Mesenchymal stem cell (in vitro differentiated cells and primary cell): ENCODE measurements at regions not wholly inside any gene's neighbourhood (a gene's known extent, or its start where the extent isn't known, plus 50 kb on each side); places are given as distances from the start of the nearest gene placed in this dataset.
"Not testable (repeated sequence)": the region's sequence is repeated elsewhere in the genome, so short reads cannot be mapped to it uniquely, and the experiment has no call there.

Experiments
- DNase-seq: peaks from one replicate; pipeline ENCODE4 v3.0.0-alpha.2; 2013
- H2AFZ ChIP-seq: one replicate; pipeline ENCODE4 v1.6.1; 2013; ENCODE audit warnings: low read depth, mild to moderate bottlenecking, control low read depth, inconsistent platforms, low read length, moderate library complexity
- H2AK5ac ChIP-seq: 2 replicates; pipeline ENCODE4 v1.6.1; 2013; ENCODE audit warnings: low read length, moderate library complexity, mild to moderate bottlenecking, inconsistent platforms; ENCODE audit not compliant: severe bottlenecking
- H2BK120ac ChIP-seq: one replicate; pipeline ENCODE4 v1.6.1; 2013; ENCODE audit warnings: low read depth, mild to moderate bottlenecking, inconsistent platforms, low read length, moderate library complexity
- H2BK12ac ChIP-seq, 2 experiments: one replicate each; pipeline ENCODE4 v1.6.1; 2013; ENCODE audit warnings: inconsistent platforms in 2 of 2, low read length in 2 of 2, mild to moderate bottlenecking in 2 of 2, moderate library complexity in 2 of 2, control low read depth in 1 of 2
- H2BK15ac ChIP-seq: one replicate; pipeline ENCODE4 v1.6.1; 2013; ENCODE audit warnings: mild to moderate bottlenecking, low read depth, inconsistent platforms; ENCODE audit not compliant: poor library complexity, severe bottlenecking
- H2BK5ac ChIP-seq: 2 replicates; pipeline ENCODE4 v1.6.1; 2013; ENCODE audit warnings: low read depth, mild to moderate bottlenecking, low read length, control low read depth, inconsistent platforms; ENCODE audit not compliant: poor library complexity, severe bottlenecking
- H3K14ac ChIP-seq, 2 experiments: one replicate each; pipeline ENCODE4 v1.6.1; 2013; ENCODE audit warnings: inconsistent platforms in 2 of 2, low read length in 2 of 2, control low read depth in 1 of 2, mild to moderate bottlenecking in 1 of 2, moderate library complexity in 1 of 2
- H3K18ac ChIP-seq, 2 experiments: one replicate each; pipeline ENCODE4 v1.6.1; 2013; ENCODE audit warnings: inconsistent platforms in 2 of 2, low read length in 2 of 2, control low read depth in 1 of 2, low read depth in 1 of 2, mild to moderate bottlenecking in 1 of 2
- H3K23ac ChIP-seq, 2 experiments: one replicate each; pipeline ENCODE4 v1.6.1; 2013; ENCODE audit warnings: inconsistent platforms in 2 of 2, low read length in 2 of 2, mild to moderate bottlenecking in 2 of 2, moderate library complexity in 2 of 2, control low read depth in 1 of 2
- H3K27ac ChIP-seq: 2 replicates; pipeline ENCODE4 v1.5.1; 2013; ENCODE audit warnings: mild to moderate bottlenecking, moderate library complexity, low read length, control low read depth, inconsistent platforms; ENCODE audit not compliant: poor library complexity, severe bottlenecking
- H3K27me3 ChIP-seq, 2 experiments: 2 replicates each; pipeline versions ENCODE4 v1.6.1 to v1.7.0; 2013; ENCODE audit warnings: low read length in 2 of 2, mild to moderate bottlenecking in 2 of 2, moderate library complexity in 2 of 2, control low read depth in 1 of 2, inconsistent platforms in 1 of 2; ENCODE audit not compliant: control insufficient read depth in 1 of 2, insufficient read depth in 1 of 2
- H3K36me3 ChIP-seq, 2 experiments: 2 replicates each; pipeline versions ENCODE4 v1.6.1 to v1.7.0; 2013; ENCODE audit warnings: low read length in 2 of 2, control low read depth in 1 of 2, inconsistent platforms in 1 of 2, low read depth in 1 of 2, mild to moderate bottlenecking in 1 of 2; ENCODE audit not compliant: insufficient read depth in 2 of 2, control insufficient read depth in 1 of 2
- H3K4ac ChIP-seq, 2 experiments: one replicate each; pipeline ENCODE4 v1.6.1; 2013; ENCODE audit warnings: inconsistent platforms in 2 of 2, low read length in 2 of 2, mild to moderate bottlenecking in 2 of 2, moderate library complexity in 2 of 2, control low read depth in 1 of 2, low read depth in 1 of 2
- H3K4me1 ChIP-seq: 2 replicates; pipeline ENCODE4 v1.6.1; 2013; ENCODE audit warnings: low read depth, low read length, control low read depth; ENCODE audit not compliant: control insufficient read depth, insufficient read depth
- H3K4me2 ChIP-seq: 2 replicates; pipeline ENCODE4 v1.6.1; 2013; ENCODE audit warnings: low read length, mild to moderate bottlenecking, inconsistent platforms; ENCODE audit not compliant: poor library complexity, severe bottlenecking
- H3K4me3 ChIP-seq, 2 experiments: 2 replicates each; pipeline versions ENCODE4 v1.5.1 to v1.7.0; 2013; ENCODE audit warnings: low read length in 2 of 2, mild to moderate bottlenecking in 2 of 2, control low read depth in 1 of 2, low read depth in 1 of 2; ENCODE audit not compliant: insufficient read depth in 1 of 2
- H3K79me1 ChIP-seq: replicated peaks from 2 replicates; pipeline ENCODE4 v1.6.1; 2013; ENCODE audit warnings: mild to moderate bottlenecking, control low read depth, low read length, inconsistent platforms; ENCODE audit not compliant: poor library complexity, severe bottlenecking
- H3K9ac ChIP-seq: 2 replicates; pipeline ENCODE4 v1.7.0; 2013; ENCODE audit warnings: mild to moderate bottlenecking, low read length, moderate library complexity
- H3K9me3 ChIP-seq: 2 replicates; pipeline ENCODE4 v1.7.0; 2013; ENCODE audit warnings: mild to moderate bottlenecking, low read length; ENCODE audit not compliant: control insufficient read depth
- H4K8ac ChIP-seq: one replicate; pipeline ENCODE4 v1.6.1; 2013; ENCODE audit warnings: inconsistent platforms, mild to moderate bottlenecking, low read length, moderate library complexity
- H4K91ac ChIP-seq: one replicate; pipeline ENCODE4 v1.6.1; 2013; ENCODE audit warnings: mild to moderate bottlenecking, low read length, inconsistent platforms
- WGBS: methylation state at CpG from one replicate; pipeline ENCODE4 v1.1.7; 2013; ENCODE audit warnings: mixed read lengths; 5-methylcytosine and 5-hydroxymethylcytosine counted together

- H3K4me1 ChIP-seq, H3K79me1 ChIP-seq, H2BK120ac ChIP-seq, H4K8ac ChIP-seq, H3K23ac ChIP-seq, H3K27me3 ChIP-seq, H3K27ac ChIP-seq, H3K36me3 ChIP-seq, H2BK12ac ChIP-seq, H3K4me3 ChIP-seq, H2AFZ ChIP-seq, H3K4me2 ChIP-seq, H4K91ac ChIP-seq, H3K18ac ChIP-seq, H2BK15ac ChIP-seq, H3K9ac ChIP-seq, H3K4ac ChIP-seq, H2BK5ac ChIP-seq, DNase-seq, H3K9me3 ChIP-seq, H2AK5ac ChIP-seq, H3K14ac ChIP-seq: not testable (repeated sequence)
- 96% methylated on average over 2 of the region's 2 CpGs for WGBS
Measured at GRCh38 chr16:29297809-29298177, 108.7 kb downstream of the NPIPB11 start.

- not testable (repeated sequence) for H3K27ac ChIP-seq, H3K23ac ChIP-seq, H3K14ac ChIP-seq, DNase-seq, H3K79me1 ChIP-seq, H3K4me1 ChIP-seq, H3K36me3 ChIP-seq, H3K27me3 ChIP-seq, H3K4ac ChIP-seq, H2AK5ac ChIP-seq, H3K9ac ChIP-seq, H4K8ac ChIP-seq, H2BK15ac ChIP-seq, H3K9me3 ChIP-seq, H2BK120ac ChIP-seq, H2BK5ac ChIP-seq, H3K4me3 ChIP-seq, H3K4me2 ChIP-seq, H4K91ac ChIP-seq, H3K18ac ChIP-seq
- 83% methylated on average over 17 of the region's 17 CpGs for WGBS
- peak overlapping the region in 1 of 2 experiments; percentile 49 for H2BK12ac ChIP-seq
- peak overlapping the region; percentile 37 for H2AFZ ChIP-seq
Measured at GRCh38 chr16:29297144-29297808, 109.2 kb downstream of the NPIPB11 start.

GRCh38 chr16:29296176-29296575 lies 110.3 kb downstream of the NPIPB11 start:
- H3K27ac ChIP-seq, result not testable (repeated sequence)
- WGBS, result 88% methylated on average over 11 of the region's 11 CpGs

GRCh38 chr16:29294951-29295795 lies 111.3 kb downstream of the NPIPB11 start:
- H3K4me1 ChIP-seq, result peaks cover 24% of the 10 kb centered on the region
- H2AK5ac ChIP-seq, H3K9ac ChIP-seq, H3K4me2 ChIP-seq, H2BK5ac ChIP-seq, H3K23ac ChIP-seq, H3K9me3 ChIP-seq, H2BK120ac ChIP-seq, H4K91ac ChIP-seq, H3K18ac ChIP-seq, H3K27ac ChIP-seq, H3K36me3 ChIP-seq, DNase-seq, H4K8ac ChIP-seq, H2AFZ ChIP-seq, H3K4me3 ChIP-seq, H3K4ac ChIP-seq, H3K14ac ChIP-seq, H3K79me1 ChIP-seq, H2BK12ac ChIP-seq, H3K27me3 ChIP-seq, H2BK15ac ChIP-seq: not testable (repeated sequence)
- 91% methylated on average over 15 of the region's 21 CpGs for WGBS

More at GRCh38 chr16:29296176-29296575, 110.3 kb downstream of the NPIPB11 start:
- not testable (repeated sequence) for H4K8ac ChIP-seq, H3K23ac ChIP-seq, H3K36me3 ChIP-seq, H3K79me1 ChIP-seq, H2AK5ac ChIP-seq, H3K4me3 ChIP-seq, H2BK12ac ChIP-seq, H3K18ac ChIP-seq, H3K4ac ChIP-seq, H3K27me3 ChIP-seq, H3K4me2 ChIP-seq, H2BK5ac ChIP-seq, H4K91ac ChIP-seq, H3K14ac ChIP-seq, H2BK120ac ChIP-seq, H2BK15ac ChIP-seq, DNase-seq, H2AFZ ChIP-seq, H3K9me3 ChIP-seq, H3K9ac ChIP-seq
- peaks cover 17% of the 10 kb centered on the region for H3K4me1 ChIP-seq
